Prostate gland (tissue), 2 donors: ENCODE measurements at regions not wholly inside any gene's neighbourhood (a gene's known extent, or its start where the extent isn't known, plus 50 kb on each side); places are given as distances from the start of the nearest gene placed in this dataset.

Experiments used
- POLR2A ChIP-seq: fragments of 450-650 bp; IDR thresholded peaks from one replicate; pipeline ENCODE4 v1.6.1; 2016; ENCODE audit warnings: antibody characterized with exemption, mild to moderate bottlenecking
- TF ChIP-seq, protein P1 (sequence below), 4 experiments: fragments of 200-600 bp in 2 of 4; fragments of 450-650 bp in 2 of 4; sonication (generic) in 2 of 4; IDR thresholded peaks; 1 replicate in 3 of 4; 2 replicates in 1 of 4; pipeline ENCODE4 v1.5.1; 2016 to 2019; ENCODE audit warnings: antibody characterized with exemption in 4 of 4, mild to moderate bottlenecking in 2 of 4, moderate library complexity in 2 of 4

DNA sequence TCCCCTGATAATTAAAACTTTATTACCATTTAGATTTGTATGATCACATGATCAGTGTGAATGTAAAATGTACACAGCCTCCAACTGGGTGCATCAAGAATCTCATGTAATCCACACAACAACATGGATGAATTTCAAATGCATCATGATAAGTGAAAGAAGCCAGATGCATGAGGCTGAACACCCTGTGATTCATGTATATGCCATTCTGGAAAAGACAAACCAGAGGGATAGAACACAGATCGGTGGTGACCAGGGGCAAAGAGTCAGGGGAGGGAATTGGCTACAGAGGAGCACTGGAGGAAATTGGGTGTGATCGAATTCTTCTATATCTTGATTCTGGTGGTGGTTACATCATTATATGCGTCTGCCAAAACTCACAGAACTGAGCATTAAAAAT, 170.7 kb upstream of the SLC24A3 start:
- TF ChIP-seq, protein P1, sequence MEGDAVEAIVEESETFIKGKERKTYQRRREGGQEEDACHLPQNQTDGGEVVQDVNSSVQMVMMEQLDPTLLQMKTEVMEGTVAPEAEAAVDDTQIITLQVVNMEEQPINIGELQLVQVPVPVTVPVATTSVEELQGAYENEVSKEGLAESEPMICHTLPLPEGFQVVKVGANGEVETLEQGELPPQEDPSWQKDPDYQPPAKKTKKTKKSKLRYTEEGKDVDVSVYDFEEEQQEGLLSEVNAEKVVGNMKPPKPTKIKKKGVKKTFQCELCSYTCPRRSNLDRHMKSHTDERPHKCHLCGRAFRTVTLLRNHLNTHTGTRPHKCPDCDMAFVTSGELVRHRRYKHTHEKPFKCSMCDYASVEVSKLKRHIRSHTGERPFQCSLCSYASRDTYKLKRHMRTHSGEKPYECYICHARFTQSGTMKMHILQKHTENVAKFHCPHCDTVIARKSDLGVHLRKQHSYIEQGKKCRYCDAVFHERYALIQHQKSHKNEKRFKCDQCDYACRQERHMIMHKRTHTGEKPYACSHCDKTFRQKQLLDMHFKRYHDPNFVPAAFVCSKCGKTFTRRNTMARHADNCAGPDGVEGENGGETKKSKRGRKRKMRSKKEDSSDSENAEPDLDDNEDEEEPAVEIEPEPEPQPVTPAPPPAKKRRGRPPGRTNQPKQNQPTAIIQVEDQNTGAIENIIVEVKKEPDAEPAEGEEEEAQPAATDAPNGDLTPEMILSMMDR (IDR thresholded peaks at IDR 0.05), result no peak
- no peak for TF ChIP-seq POLR2A
